HEK293 (cell line): ENCODE measurements at regions not wholly inside any gene's neighbourhood (a gene's known extent, or its start where the extent isn't known, plus 50 kb on each side); places are given as distances from the start of the nearest gene placed in this dataset.

Source experiments
- CTCF ChIA-PET: fragments of 350-600 bp; formaldehyde crosslinking; extraction: SDS; loops from one replicate; lab custom pipeline; 2021; ENCODE audit warnings: antibody characterized with exemption; lab: Yijun Ruan, JAX
- POLR2A ChIA-PET: fragments of 300-600 bp; formaldehyde crosslinking; extraction: SDS; loops from one replicate; lab custom pipeline; 2020; ENCODE audit warnings: antibody characterized with exemption, inconsistent platforms; lab: Yijun Ruan, JAX
- H3K27ac ChIP-seq: fragments of 200-500 bp; sonication (Bioruptor generic); 2 replicates; pipeline ENCODE4 v1.5.1; 2014; ENCODE audit warnings: low read depth, low read length, control low read depth, inconsistent platforms; ENCODE audit errors: extremely low read depth
- H3K36me3 ChIP-seq, 2 experiments: fragments of 200-500 bp in 1 of 2; sonication (Bioruptor generic) in 1 of 2; 1 replicate in 1 of 2; 2 replicates in 1 of 2; pipeline ENCODE4 v1.5.1; 2014 to 2017; ENCODE audit warnings: inconsistent platforms in 2 of 2, low read length in 2 of 2; ENCODE audit not compliant: control insufficient read depth in 2 of 2, insufficient read depth in 1 of 2
- H3K4me1 ChIP-seq: fragments of 200-500 bp; sonication (Bioruptor generic); 2 replicates; pipeline ENCODE4 v1.5.1; 2014; ENCODE audit warnings: mild to moderate bottlenecking, low read length, inconsistent platforms; ENCODE audit not compliant: control insufficient read depth, insufficient read depth
- H3K4me3 ChIP-seq: 2 replicates; pipeline ENCODE4 v1.5.1; 2011; ENCODE audit warnings: low read depth, mild to moderate bottlenecking, control low read depth, low read length, moderate library complexity
- H3K9me3 ChIP-seq: fragments of 200-500 bp; sonication (Bioruptor generic); 2 replicates; pipeline ENCODE4 v1.5.1; 2014; ENCODE audit warnings: low read depth, low read length, inconsistent platforms; ENCODE audit not compliant: control insufficient read depth, insufficient read depth
- HOXD13 ChIP-seq: sonication (generic); formaldehyde crosslinking; IDR thresholded peaks from 2 replicates; pipeline ENCODE4 v1.8.0; 2022; ENCODE audit warnings: missing genetic modification reagents, borderline replicate concordance
- IKZF3 ChIP-seq: fragments of 450-650 bp; IDR thresholded peaks from 2 replicates; pipeline ENCODE4 v1.5.0; 2018; ENCODE audit warnings: missing biosample characterization, mild to moderate bottlenecking, missing genetic modification characterization, moderate library complexity
- MZF1 ChIP-seq: fragments of 450-650 bp; formaldehyde crosslinking; IDR thresholded peaks from 2 replicates; pipeline ENCODE4 v1.5.1; 2017; ENCODE audit warnings: missing biosample characterization, missing genetic modification characterization, borderline replicate concordance
- OVOL3 ChIP-seq: fragments of 450-650 bp; formaldehyde crosslinking; IDR thresholded peaks from 2 replicates; pipeline ENCODE4 v1.5.1; 2016; ENCODE audit warnings: missing biosample characterization, missing genetic modification characterization
- SCRT1 ChIP-seq: fragments of 450-650 bp; formaldehyde crosslinking; IDR thresholded peaks from 2 replicates; pipeline ENCODE4 v1.5.1; 2016; ENCODE audit warnings: missing biosample characterization, missing genetic modification characterization, borderline replicate concordance
- TCF7L2 ChIP-seq: IDR thresholded peaks from 2 replicates; pipeline ENCODE4 v1.6.1; 2011; ENCODE audit warnings: low read depth, mild to moderate bottlenecking, inconsistent platforms, low read length, moderate library complexity, borderline replicate concordance
- ZBTB17 ChIP-seq: fragments of 450-650 bp; formaldehyde crosslinking; IDR thresholded peaks from 2 replicates; pipeline ENCODE4 v1.5.1; 2016; ENCODE audit warnings: missing biosample characterization, missing genetic modification characterization
- ZNF48 ChIP-seq: fragments of 450-650 bp; formaldehyde crosslinking; IDR thresholded peaks from 2 replicates; pipeline ENCODE4 v1.5.1; 2016; ENCODE audit warnings: missing biosample characterization, missing genetic modification characterization
- ZNF530 ChIP-seq: fragments of 450-650 bp; formaldehyde crosslinking; IDR thresholded peaks from 2 replicates; pipeline ENCODE4 v1.5.1; 2016; ENCODE audit warnings: low read depth, missing biosample characterization, missing genetic modification characterization
- ZNF544 ChIP-seq: fragments of 450-650 bp; formaldehyde crosslinking; IDR thresholded peaks from 2 replicates; pipeline ENCODE4 v1.5.0; 2017; ENCODE audit warnings: missing biosample characterization, missing genetic modification characterization
- ZNF560 ChIP-seq: fragments of 450-650 bp; formaldehyde crosslinking; IDR thresholded peaks from 2 replicates; pipeline ENCODE4 v1.5.1; 2017; ENCODE audit warnings: missing biosample characterization, missing genetic modification characterization, borderline replicate concordance
- ZNF76 ChIP-seq: fragments of 450-650 bp; formaldehyde crosslinking; IDR thresholded peaks from 2 replicates; pipeline ENCODE4; 2016; ENCODE audit warnings: low read depth, missing biosample characterization, missing genetic modification characterization, borderline replicate concordance
- TF ChIP-seq, protein P1 (sequence below): fragments of 450-650 bp; formaldehyde crosslinking; IDR thresholded peaks from 2 replicates; pipeline ENCODE4 v1.5.1; 2016; ENCODE audit warnings: missing biosample characterization, missing genetic modification characterization
- TF ChIP-seq, protein P2 (sequence below): fragments of 450-650 bp; formaldehyde crosslinking; IDR thresholded peaks from 2 replicates; pipeline ENCODE4 v1.5.1; 2016; ENCODE audit warnings: missing biosample characterization, missing genetic modification characterization
- TF ChIP-seq, protein P3 (sequence below): fragments of 450-650 bp; formaldehyde crosslinking; IDR thresholded peaks from 2 replicates; pipeline ENCODE4 v1.5.1; 2017; ENCODE audit warnings: missing biosample characterization, missing genetic modification characterization
- TF ChIP-seq, protein P4 (sequence below): fragments of 450-650 bp; formaldehyde crosslinking; IDR thresholded peaks from 2 replicates; pipeline ENCODE4 v1.5.1; 2017; ENCODE audit warnings: missing biosample characterization, missing genetic modification characterization
- TF ChIP-seq, protein P5 (sequence below): fragments of 450-650 bp; formaldehyde crosslinking; IDR thresholded peaks from 2 replicates; pipeline ENCODE4 v1.5.1; 2016; ENCODE audit warnings: missing biosample characterization, missing genetic modification characterization
- TF ChIP-seq, protein P6 (sequence below): fragments of 450-650 bp; formaldehyde crosslinking; IDR thresholded peaks from 2 replicates; pipeline ENCODE4 v1.5.1; 2017; ENCODE audit warnings: missing biosample characterization, missing genetic modification characterization
- TF ChIP-seq, protein P7 (sequence below): fragments of 450-650 bp; formaldehyde crosslinking; IDR thresholded peaks from 2 replicates; pipeline ENCODE4 v1.5.1; 2016; ENCODE audit warnings: missing biosample characterization, missing genetic modification characterization, borderline replicate concordance

DNA sequence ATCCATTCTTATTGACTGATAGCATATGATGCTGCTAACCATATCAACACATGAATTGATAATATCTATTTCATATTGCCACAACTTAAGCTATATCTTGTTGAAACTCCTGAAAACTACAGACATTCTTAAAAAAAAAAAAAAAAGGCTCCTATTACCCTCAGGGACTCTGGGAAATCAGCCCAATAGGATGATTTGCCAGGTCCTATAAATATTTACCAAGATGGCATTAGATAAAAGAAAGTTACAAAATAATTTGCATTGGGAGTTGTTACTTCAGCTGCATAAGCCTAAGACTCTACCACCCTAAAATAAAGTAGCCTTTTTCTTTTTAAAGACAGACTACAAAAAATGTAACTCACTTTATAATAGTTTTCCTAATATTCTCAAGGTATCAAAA, 84.4 kb downstream of the CDO1 start (continued):
- TF ChIP-seq, protein P1, sequence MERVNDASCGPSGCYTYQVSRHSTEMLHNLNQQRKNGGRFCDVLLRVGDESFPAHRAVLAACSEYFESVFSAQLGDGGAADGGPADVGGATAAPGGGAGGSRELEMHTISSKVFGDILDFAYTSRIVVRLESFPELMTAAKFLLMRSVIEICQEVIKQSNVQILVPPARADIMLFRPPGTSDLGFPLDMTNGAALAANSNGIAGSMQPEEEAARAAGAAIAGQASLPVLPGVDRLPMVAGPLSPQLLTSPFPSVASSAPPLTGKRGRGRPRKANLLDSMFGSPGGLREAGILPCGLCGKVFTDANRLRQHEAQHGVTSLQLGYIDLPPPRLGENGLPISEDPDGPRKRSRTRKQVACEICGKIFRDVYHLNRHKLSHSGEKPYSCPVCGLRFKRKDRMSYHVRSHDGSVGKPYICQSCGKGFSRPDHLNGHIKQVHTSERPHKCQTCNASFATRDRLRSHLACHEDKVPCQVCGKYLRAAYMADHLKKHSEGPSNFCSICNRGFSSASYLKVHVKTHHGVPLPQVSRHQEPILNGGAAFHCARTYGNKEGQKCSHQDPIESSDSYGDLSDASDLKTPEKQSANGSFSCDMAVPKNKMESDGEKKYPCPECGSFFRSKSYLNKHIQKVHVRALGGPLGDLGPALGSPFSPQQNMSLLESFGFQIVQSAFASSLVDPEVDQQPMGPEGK (tag by site-specific recombination): no peak

DNA sequence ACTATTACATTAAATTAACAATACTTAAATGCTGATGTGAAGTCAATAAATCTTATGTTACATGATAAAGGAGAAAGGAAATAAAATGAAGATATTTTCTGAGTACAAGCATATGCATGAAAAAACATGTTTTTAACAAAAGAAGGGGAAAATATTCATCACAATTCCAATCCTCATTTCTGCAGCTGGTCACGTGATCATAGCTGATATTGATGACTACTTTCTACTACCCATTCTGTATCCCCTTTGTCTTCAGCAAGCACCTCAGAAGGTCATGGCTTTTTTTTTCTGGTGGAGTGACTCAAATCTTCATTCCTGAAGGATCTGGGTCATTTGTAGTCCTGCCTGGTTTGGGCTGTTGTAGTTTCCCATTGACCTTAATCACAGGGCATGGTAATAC, 90.9 kb downstream of the CDO1 start:
- POLR2A ChIA-PET: no interaction called here
- Histone ChIP-seq H3K4me3 (no peak overlapping the region), H3K9me3 (no peaks in the 10 kb centered on the region), H3K4me1 (no peaks in the 10 kb centered on the region), H3K27ac (no peak overlapping the region), H3K36me3 (no peaks in the 10 kb centered on the region)
- CTCF ChIA-PET: no interaction called here
- TF ChIP-seq TCF7L2: no peak
- no peak for TF ChIP-seq ZNF48 (tag by site-specific recombination)
- TF ChIP-seq, protein P2, sequence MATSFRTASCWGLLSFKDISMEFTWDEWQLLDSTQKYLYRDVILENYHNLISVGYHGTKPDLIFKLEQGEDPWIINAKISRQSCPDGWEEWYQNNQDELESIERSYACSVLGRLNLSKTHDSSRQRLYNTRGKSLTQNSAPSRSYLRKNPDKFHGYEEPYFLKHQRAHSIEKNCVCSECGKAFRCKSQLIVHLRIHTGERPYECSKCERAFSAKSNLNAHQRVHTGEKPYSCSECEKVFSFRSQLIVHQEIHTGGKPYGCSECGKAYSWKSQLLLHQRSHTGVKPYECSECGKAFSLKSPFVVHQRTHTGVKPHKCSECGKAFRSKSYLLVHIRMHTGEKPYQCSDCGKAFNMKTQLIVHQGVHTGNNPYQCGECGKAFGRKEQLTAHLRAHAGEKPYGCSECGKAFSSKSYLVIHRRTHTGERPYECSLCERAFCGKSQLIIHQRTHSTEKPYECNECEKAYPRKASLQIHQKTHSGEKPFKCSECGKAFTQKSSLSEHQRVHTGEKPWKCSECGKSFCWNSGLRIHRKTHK (tag by site-specific recombination): no peak
- TF ChIP-seq MZF1 (tag by site-specific recombination): no peak
- TF ChIP-seq ZNF560: no peak
- TF ChIP-seq, protein P3, sequence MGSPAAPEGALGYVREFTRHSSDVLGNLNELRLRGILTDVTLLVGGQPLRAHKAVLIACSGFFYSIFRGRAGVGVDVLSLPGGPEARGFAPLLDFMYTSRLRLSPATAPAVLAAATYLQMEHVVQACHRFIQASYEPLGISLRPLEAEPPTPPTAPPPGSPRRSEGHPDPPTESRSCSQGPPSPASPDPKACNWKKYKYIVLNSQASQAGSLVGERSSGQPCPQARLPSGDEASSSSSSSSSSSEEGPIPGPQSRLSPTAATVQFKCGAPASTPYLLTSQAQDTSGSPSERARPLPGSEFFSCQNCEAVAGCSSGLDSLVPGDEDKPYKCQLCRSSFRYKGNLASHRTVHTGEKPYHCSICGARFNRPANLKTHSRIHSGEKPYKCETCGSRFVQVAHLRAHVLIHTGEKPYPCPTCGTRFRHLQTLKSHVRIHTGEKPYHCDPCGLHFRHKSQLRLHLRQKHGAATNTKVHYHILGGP (tag by site-specific recombination): no peak
- TF ChIP-seq HOXD13 (CRISPR knock-in tag): no peak
- TF ChIP-seq SCRT1 (tag by site-specific recombination): no peak
- TF ChIP-seq ZNF76 (tag by site-specific recombination): no peak
- TF ChIP-seq IKZF3 (tag by site-specific recombination): no peak
- no peak for TF ChIP-seq ZNF530 (tag by site-specific recombination)
- TF ChIP-seq OVOL3: no peak
- TF ChIP-seq, protein P4, sequence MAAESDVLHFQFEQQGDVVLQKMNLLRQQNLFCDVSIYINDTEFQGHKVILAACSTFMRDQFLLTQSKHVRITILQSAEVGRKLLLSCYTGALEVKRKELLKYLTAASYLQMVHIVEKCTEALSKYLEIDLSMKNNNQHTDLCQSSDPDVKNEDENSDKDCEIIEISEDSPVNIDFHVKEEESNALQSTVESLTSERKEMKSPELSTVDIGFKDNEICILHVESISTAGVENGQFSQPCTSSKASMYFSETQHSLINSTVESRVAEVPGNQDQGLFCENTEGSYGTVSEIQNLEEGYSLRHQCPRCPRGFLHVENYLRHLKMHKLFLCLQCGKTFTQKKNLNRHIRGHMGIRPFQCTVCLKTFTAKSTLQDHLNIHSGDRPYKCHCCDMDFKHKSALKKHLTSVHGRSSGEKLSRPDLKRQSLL (tag by site-specific recombination): no peak
- TF ChIP-seq, protein P5, sequence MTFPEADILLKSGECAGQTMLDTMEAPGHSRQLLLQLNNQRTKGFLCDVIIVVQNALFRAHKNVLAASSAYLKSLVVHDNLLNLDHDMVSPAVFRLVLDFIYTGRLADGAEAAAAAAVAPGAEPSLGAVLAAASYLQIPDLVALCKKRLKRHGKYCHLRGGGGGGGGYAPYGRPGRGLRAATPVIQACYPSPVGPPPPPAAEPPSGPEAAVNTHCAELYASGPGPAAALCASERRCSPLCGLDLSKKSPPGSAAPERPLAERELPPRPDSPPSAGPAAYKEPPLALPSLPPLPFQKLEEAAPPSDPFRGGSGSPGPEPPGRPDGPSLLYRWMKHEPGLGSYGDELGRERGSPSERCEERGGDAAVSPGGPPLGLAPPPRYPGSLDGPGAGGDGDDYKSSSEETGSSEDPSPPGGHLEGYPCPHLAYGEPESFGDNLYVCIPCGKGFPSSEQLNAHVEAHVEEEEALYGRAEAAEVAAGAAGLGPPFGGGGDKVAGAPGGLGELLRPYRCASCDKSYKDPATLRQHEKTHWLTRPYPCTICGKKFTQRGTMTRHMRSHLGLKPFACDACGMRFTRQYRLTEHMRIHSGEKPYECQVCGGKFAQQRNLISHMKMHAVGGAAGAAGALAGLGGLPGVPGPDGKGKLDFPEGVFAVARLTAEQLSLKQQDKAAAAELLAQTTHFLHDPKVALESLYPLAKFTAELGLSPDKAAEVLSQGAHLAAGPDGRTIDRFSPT (tag by site-specific recombination): no peak
- no peak for TF ChIP-seq ZBTB17 (tag by site-specific recombination)
- TF ChIP-seq, protein P6, sequence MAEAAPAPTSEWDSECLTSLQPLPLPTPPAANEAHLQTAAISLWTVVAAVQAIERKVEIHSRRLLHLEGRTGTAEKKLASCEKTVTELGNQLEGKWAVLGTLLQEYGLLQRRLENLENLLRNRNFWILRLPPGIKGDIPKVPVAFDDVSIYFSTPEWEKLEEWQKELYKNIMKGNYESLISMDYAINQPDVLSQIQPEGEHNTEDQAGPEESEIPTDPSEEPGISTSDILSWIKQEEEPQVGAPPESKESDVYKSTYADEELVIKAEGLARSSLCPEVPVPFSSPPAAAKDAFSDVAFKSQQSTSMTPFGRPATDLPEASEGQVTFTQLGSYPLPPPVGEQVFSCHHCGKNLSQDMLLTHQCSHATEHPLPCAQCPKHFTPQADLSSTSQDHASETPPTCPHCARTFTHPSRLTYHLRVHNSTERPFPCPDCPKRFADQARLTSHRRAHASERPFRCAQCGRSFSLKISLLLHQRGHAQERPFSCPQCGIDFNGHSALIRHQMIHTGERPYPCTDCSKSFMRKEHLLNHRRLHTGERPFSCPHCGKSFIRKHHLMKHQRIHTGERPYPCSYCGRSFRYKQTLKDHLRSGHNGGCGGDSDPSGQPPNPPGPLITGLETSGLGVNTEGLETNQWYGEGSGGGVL (tag by site-specific recombination): no peak
- TF ChIP-seq, protein P7, sequence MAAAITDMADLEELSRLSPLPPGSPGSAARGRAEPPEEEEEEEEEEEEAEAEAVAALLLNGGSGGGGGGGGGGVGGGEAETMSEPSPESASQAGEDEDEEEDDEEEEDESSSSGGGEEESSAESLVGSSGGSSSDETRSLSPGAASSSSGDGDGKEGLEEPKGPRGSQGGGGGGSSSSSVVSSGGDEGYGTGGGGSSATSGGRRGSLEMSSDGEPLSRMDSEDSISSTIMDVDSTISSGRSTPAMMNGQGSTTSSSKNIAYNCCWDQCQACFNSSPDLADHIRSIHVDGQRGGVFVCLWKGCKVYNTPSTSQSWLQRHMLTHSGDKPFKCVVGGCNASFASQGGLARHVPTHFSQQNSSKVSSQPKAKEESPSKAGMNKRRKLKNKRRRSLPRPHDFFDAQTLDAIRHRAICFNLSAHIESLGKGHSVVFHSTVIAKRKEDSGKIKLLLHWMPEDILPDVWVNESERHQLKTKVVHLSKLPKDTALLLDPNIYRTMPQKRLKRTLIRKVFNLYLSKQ: no peak
- TF ChIP-seq ZNF544: no peak
